Activated CD4-positive, alpha-beta T cell treated with anti-CD3 and anti-CD28 coated beads, Interleukin-2, amount 50 U/mL, for 1 hour (primary cell): ENCODE measurements at regions not wholly inside any gene's neighbourhood (a gene's known extent, or its start where the extent isn't known, plus 50 kb on each side); places are given as distances from the start of the nearest gene placed in this dataset.
"Not testable (repeated sequence)": the region's sequence is repeated elsewhere in the genome, so short reads cannot be mapped to it uniquely, and the experiment has no call there.

Source experiments
- DNase-seq: peaks from one replicate; pipeline ENCODE4 v3.0.0-alpha.2; 2020

DNA sequence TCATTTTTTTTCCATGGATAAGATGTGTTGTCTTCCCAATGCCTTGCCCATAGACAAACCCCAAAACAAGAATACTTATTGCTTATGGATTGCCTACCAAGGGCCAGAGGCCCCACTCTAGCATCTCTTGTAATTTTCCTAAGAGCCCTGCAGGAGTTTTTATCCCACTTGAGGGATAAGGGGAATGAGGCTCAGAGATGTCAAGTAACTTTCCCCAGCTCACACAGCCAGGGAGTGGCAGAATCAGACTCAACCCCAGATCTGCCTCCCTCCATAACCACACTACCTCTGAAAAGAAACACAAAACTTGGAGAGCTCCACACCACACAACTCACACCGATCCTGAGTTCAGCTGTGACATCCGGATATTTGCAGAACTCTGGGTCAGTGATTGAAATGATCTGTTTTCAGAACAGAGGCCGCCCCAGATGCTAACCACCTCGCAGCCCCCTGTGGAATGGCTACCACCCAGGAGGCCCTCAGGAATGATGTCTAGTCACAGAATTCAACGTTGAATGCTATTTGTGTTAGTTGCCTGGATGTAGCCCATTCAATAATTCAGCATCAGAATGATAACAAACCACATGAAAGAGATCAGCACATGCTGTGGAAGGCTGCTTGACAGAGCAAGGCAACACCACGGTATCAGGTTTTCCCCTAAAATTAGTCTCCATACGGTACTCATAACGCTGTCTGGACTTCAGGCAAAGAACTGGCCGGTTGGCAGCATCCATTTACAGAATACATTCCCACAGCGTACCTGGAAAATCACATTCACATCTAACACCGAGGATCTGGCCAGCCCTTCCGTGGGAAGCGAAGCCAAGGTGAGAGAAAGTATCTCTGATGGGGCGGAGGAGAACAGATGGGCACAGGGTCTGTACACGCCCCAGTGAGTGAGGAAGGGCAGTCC, 231.9 kb downstream of the TOMM20 start:
- DNase-seq: no peak

GRCh38 chr1:234893725-234894630, 234.7 kb downstream of the TOMM20 start:
- DNase-seq: no peak

DNA sequence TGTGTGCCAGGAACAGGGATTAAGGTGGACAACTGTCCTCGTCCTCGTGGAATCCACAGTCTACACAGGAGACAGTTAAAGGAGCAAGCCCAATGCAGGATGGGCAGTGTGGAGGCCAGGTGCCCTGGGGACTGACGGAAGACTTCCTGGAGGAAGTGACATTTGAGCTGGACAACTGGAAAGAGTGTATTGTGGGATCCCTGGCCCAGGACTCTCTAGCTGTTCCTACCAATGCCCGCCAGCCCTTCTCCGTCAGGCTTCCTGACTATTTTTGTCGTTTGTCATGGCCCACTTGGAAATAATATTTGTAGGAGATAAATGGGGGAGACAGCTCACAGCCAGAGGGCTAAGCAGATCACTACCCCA, 235.3 kb downstream of the TOMM20 start:
- no peak for DNase-seq

DNA sequence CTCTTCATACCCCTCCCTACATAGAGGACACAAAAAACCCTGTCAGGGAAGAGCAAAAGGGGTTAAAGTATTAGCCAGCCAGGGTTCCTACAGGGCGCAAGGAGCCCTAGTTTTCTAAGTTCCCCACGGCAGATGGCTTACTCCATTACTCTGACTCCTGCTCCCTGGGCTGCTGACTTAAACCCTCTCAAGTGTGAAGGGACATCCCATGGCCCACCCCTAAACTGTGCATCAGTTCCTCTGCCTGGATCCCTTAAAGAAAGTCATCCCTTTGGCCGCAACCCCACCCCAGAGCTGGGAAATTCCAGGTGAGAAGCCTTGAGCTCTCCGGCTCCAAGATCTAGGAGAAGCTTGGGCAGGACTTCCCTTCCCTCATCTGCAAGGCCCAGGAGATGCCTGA, 236.0 kb downstream of the TOMM20 start:
- DNase-seq: no peak

- DNase-seq: no peak
Observed at GRCh38 chr1:234891427-234891826, 237.2 kb downstream of the TOMM20 start.

GRCh38 chr1:234889643-234890042, 239.0 kb downstream of the TOMM20 start:
- no peak for DNase-seq

DNA sequence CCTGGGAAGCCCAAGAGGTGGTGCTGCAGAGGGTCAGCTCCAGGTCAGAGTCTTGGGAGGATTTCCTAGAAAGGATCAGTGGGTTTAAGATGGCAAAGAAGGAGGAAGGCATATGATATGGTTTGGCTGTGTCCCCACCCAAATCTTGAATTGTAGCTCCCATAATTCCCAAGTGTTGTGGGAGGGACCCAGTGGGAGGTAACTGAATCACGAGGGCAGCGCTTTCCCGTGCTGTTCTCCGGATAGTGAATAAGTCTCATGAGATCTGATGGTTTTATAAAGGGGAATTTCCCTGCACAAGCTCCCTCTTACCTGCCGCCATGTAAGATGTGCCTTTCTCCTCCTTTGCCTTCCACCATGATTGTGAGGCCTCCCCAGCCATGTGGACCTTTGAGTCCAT, 240.4 kb downstream of the TOMM20 start:
- not testable (repeated sequence) for DNase-seq

DNA sequence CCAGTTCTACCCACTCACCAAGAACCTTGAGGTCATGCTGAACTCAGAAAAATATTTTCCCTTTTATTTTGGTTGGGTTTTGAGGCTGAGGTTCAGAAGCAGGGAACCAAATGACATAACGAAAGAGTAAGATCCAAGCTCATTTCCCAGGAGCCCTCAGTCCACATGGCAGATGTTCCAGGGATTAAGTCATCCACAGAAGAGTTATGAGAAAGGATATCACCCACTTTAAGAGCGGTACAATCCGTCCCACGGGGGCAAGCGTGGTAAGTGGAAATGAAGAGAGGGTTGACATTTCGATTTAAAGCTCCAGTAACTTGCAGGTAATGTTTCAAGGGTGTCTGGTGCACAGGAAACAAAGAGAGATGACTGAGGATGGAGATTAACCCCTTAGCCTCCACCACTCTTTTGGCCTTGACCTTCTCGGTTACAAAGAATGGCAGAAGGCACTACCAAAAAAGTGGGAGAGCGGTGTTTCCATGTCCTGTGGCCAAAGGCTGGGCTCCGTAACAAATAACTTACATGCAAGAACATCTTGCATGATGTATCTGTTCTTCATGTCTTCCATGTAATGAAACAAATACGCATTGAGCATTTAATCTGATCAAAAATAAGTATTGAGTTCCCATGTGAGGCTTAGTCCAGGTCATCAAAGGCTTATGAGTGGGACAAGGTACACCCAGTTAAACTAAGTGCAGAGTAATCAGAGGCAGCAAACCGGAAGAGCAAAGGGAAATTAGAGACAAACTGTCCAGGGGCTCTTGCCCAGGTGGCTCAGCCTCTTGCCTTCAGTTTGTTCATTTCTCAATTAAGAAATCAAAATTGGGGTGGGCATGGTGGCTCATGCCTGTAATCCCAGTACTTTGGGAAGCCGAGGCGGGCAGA, 241.4 kb downstream of the TOMM20 start:
- no peak for DNase-seq

GRCh38 chr1:234886081-234886984, 242.3 kb downstream of the TOMM20 start:
- no peak for DNase-seq

DNA sequence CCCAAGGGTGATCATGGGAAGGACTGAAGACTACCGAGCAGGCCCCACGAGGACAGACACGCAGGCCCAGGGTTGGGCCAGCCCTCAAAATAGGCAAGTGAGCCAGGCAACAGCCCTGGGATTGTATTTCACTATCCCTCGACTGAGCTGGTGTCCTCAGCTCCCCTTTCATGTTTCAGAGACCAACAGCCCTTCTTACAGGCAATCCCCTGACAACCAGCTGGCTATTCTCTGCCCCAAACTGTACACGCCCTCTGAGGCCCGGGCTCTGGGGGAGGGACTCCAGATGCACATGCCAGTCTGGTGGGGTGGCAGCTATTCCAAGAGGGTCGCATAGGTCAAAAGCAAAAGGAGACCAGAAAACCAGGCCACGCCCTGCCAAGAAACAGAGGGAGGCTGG, 243.0 kb downstream of the TOMM20 start:
- DNase-seq: no peak

GRCh38 chr1:234884701-234885100, 243.9 kb downstream of the TOMM20 start:
- no peak for DNase-seq

DNA sequence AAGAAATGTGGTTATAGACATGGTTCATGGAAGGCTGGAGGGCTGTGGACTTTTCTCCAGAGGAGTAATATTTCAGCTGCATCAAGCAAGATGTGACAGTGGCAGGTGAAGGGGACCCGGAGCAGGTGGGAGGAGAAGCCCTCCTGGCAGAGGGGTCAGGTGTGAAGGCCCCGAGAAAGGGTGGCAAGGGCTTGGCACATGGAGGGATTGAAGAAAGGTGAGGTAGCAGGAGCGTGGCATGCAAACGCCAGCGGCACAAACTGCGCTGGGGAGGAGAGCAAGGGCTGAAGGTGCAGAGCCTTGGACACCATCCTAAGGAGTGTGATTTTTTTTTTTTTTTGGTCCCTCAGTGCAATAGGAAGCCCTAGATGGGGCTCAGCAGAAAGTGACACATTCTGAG, 244.6 kb downstream of the TOMM20 start:
- no peak for DNase-seq

DNA sequence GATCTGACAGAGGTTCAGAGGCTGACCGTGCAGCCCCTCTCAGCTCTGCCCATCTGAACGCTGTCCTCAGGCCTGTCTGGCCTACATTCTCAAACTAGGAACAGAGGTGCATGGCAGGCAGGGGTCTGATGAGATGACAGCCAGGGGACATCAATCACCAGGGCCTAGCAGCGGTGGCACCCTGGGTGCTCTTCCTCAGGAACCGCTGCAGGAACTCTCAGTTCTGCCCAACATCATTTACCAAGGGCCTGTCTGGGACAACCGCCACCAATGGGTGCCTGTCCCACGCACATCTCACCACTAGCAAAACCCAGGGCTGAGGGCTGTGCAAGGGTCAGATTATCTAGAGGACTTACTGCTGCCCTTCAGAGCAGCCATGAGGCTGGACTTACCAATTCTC, 245.7 kb downstream of the TOMM20 start:
- no peak for DNase-seq

DNA sequence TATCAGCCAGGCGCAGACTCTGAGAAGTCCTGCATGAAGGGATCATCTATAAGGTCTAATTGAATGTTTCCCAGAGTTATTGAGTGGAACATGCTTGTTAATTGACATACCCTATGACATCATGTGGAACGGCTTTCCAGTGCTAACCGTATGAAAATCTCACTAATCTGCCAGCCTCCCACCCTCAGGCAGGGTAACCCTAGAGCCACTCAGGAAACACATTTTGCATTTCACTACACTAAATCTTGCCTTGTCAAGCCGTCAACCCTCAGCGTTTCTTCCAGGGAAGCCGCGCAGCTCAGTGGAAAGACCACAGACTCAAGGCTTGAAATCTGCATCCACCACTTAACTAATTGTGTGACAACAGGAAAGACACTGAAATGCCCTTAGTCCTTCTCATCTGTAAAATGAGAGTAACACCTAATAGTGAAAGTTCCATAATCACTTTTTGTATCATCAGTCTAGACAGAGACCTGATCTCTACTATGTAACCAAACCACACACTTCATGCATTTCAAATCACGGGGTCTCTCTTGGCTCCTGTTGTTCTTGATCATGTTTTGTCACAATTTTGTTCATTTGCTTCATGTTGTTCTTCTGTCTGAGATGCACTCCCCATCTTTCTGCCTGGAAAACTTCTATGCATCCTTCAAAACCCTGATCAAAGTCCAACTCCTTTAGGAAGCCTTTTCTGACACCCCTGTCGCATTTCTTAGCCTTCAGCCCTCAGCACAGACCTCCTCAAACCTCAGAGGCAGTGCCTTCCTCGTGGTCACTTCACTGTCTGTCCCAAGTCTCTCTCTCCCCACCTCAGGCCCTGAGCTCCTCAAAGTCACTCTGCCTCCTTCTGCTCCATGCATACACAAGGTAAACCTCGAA, 246.5 kb downstream of the TOMM20 start:
- DNase-seq: no peak

GRCh38 chr1:234879147-234880080, 249.2 kb downstream of the TOMM20 start:
- no peak for DNase-seq

DNA sequence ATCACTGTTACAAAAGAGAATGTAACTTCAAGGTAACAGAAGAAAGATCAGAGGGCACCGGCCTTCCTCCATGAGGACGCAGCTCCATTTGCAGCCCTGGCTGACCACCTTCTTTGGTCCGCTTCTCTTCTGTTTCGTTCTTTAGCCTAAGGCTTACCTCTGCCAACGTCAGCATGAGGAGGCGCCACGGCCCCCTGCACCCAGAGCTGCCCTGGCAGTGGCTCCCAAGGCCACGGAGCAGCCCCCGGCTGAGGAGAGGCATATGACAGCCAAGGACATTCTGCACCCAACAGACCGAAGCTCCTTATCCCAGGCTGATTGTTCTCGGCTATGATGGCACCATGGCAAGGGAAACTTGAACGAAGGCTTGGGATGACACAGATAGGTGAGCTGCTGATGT, 250.3 kb downstream of the TOMM20 start:
- no peak for DNase-seq

GRCh38 chr1:234877761-234878160, 250.9 kb downstream of the TOMM20 start:
- no peak for DNase-seq

GRCh38 chr1:234875953-234876855, 252.4 kb downstream of the TOMM20 start:
- DNase-seq: no peak
